Coronary artery (tissue), 2 donors: ENCODE measurements at regions not wholly inside any gene's neighbourhood (a gene's known extent, or its start where the extent isn't known, plus 50 kb on each side); places are given as distances from the start of the nearest gene placed in this dataset.

Experiments used
- DNase-seq: peaks from one replicate; pipeline ENCODE4 v3.0.0-alpha.2; 2017; ENCODE audit warnings: low spot score
- H3K27ac ChIP-seq, 2 donors: fragments of 200-600 bp; sonication (generic); one replicate each; pipeline ENCODE4 v1.5.1; 2016 to 2019
- H3K4me3 ChIP-seq: fragments of 200-600 bp; sonication (generic); 2 replicates; pipeline ENCODE4 v1.5.1; 2016; ENCODE audit warnings: mild to moderate bottlenecking, moderate library complexity
- CTCF ChIP-seq: fragments of 200-600 bp; sonication (generic); IDR thresholded peaks from one replicate; pipeline ENCODE4 v1.5.1; 2019; ENCODE audit warnings: antibody characterized with exemption

GRCh38 chr4:4719436-4719835, 140.0 kb upstream of the MSX1 start:
- no peak for DNase-seq
- no peak overlapping the region for H3K27ac ChIP-seq
- no peak for TF ChIP-seq CTCF
- no peak overlapping the region for H3K4me3 ChIP-seq

- H3K27ac ChIP-seq = no peak overlapping the region
- no peak overlapping the region for H3K4me3 ChIP-seq
- TF ChIP-seq CTCF = no peak
- no peak for DNase-seq
These were observed 141.8 kb upstream of the MSX1 start for GRCh38 chr4:4717692-4718091.

GRCh38 chr4:4714331-4714730, 145.1 kb upstream of the MSX1 start:
- DNase-seq = no peak
- no peak overlapping the region for H3K4me3 ChIP-seq
- no peak for TF ChIP-seq CTCF
- H3K27ac ChIP-seq = no peak overlapping the region

GRCh38 chr4:4712800-4713528, 146.5 kb upstream of the MSX1 start:
- DNase-seq = no peak
- no peak for TF ChIP-seq CTCF
- no peak overlapping the region for H3K27ac ChIP-seq

GRCh38 chr4:4711902-4712301, 147.6 kb upstream of the MSX1 start:
- Histone ChIP-seq H3K27ac (no peak overlapping the region), H3K4me3 (no peak overlapping the region)
- DNase-seq = no peak
- no peak for TF ChIP-seq CTCF

More at GRCh38 chr4:4712800-4713528, 146.5 kb upstream of the MSX1 start:
- no peak overlapping the region for H3K4me3 ChIP-seq

- Histone ChIP-seq H3K4me3 (no peak overlapping the region), H3K27ac (no peak overlapping the region)
- DNase-seq = no peak
- TF ChIP-seq CTCF = no peak
These were observed 149.7 kb upstream of the MSX1 start for GRCh38 chr4:4709736-4710135.

- no peak for DNase-seq
- no peak for TF ChIP-seq CTCF
- H3K27ac ChIP-seq = no peak overlapping the region
- H3K4me3 ChIP-seq = no peak overlapping the region
These were observed 155.2 kb upstream of the MSX1 start for GRCh38 chr4:4704267-4704666.
